ENCODE measurements at regions not wholly inside any gene's neighbourhood (a gene's known extent, or its start where the extent isn't known, plus 50 kb on each side); places are given as distances from the start of the nearest gene placed in this dataset.

- intact Hi-C loops (cut with micrococcal nuclease): no loop called here
Observed at GRCh38 chr2:236944561-236944960, 141.1 kb upstream of the COPS8 start.

GRCh38 chr2:236945431-236946016 lies 140.2 kb upstream of the COPS8 start:
- intact Hi-C loops (cut with micrococcal nuclease): no loop called here

DNA sequence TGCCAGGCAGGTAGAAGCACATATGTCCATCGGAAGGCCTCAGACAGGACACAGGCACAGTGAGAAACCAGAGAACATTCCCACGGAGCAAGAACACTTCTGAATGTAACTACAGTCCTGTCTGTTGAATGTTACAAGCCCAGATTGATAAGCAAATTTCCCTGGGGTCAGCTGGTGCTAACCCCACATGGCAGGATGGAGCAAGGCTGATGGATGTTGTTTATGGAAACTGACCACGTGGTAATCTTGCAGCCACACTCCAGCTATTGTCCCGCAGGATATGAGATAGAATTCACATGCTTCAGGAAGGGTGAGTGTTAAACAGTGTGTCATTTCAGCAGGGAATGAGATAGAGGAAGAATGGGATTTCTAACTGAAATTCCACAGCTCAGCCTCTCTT lies 138.8 kb upstream of the COPS8 start:
- intact Hi-C loops (cut with micrococcal nuclease): no loop called here

GRCh38 chr2:236947294-236947693 lies 138.4 kb upstream of the COPS8 start:
- intact Hi-C loops (cut with micrococcal nuclease): no loop called here

DNA sequence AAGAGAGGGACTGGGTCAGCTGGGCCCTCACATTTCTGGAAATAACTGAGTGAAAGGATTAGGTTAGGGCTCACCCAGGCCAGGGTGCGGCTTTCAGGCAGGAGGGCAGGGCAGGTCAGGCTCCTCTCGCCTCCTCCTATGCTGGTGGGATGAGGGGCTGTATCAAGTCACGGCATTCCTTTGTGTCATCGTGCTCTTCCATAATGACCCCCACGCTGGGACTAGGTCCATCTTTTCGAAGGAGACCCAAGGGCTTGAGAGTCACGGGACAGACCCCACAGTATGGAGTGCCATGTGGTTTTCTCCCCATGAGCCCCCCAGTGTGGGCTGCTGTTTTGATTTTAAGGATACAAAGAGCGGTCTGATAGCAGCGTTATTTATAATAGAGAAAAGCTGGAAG lies 137.8 kb upstream of the COPS8 start:
- intact Hi-C loops (cut with micrococcal nuclease): no loop called here

DNA sequence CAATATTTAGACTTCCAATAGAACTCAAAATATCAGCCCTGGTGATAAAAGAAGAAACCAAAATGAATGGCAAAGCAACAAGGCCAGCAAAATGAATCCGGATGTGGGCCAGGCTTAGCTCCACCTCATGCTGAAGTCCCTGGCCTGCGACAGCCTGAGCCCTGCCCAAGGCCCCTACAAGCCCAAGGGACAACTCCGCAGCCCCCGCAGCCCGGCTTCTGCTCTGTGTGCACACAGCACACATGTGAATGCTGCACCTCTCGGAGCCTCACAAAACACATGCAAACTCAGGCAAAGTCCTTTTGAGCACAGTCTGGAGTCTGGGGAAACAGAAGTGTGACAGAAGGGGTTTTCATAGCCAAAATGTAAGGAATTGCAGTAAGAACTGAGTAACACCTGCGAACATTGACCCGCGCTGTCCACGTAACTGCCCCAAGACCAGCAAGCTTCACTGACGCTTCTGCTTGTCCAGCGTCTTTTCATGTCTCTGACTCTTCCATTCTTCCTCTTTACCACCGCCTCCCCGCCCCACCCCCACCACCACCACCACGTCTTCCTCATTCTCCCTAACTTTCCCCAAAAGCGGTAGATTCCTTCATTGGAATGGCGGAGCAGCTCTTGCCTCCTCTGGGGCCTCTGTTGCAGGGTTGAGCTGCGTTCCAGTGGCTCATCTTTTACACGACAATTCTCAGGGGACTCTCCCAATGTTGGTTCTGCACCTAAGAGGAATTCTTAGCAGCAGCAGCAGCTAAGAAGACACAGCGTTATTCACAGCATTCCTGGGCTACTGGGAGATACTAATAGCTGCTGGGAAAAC lies 136.4 kb upstream of the COPS8 start:
- intact Hi-C loops (cut with micrococcal nuclease): no loop called here

GRCh38 chr2:236951830-236952475 lies 133.7 kb upstream of the COPS8 start:
- intact Hi-C loops (cut with micrococcal nuclease): no loop called here

DNA sequence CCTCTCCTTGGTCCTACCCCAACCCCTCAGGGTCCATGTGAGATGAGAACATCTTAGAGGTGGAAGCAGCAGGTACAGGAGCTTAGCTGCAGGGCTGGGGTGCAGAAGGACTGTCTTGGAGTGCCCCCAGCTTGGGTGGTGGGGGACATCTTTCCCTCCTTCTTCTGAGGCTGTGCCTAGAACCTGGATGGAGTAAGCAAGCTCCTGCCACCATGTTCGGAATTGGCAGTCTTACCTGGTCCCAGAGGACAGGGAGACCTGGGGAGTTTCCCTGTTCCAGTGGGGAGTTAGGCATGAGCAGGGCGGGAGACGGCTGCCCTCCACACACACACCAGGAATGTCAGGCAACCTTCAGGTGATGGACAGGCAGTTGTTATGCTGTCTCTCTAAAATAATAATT lies 131.0 kb upstream of the COPS8 start:
- intact Hi-C loops (cut with micrococcal nuclease): no loop called here

DNA sequence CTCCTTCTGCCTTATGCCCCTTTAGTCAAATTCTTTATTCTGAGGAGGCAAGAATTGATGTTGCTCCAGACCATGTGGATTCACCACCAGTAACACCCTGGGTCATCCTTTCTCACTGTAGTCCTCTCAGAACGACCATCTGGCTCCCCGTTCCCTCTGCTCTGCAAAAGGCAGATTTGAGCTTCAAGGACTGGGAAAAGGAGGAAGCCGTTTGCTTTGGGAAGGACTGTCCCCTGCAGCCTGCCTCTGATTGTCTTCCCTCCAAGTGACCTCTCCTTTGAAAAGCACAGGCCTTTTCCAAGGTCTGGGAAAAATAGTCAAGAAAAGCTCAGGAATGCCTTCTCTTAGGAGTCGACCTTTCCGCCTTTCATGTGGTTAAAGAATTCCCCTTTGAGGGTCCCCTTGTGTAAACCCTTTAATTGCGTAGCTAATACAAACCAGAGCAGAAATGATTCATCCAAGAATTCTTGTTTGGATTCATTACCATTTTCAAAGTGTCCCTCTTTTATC lies 130.1 kb upstream of the COPS8 start:
- intact Hi-C loops (cut with micrococcal nuclease): no loop called here

DNA sequence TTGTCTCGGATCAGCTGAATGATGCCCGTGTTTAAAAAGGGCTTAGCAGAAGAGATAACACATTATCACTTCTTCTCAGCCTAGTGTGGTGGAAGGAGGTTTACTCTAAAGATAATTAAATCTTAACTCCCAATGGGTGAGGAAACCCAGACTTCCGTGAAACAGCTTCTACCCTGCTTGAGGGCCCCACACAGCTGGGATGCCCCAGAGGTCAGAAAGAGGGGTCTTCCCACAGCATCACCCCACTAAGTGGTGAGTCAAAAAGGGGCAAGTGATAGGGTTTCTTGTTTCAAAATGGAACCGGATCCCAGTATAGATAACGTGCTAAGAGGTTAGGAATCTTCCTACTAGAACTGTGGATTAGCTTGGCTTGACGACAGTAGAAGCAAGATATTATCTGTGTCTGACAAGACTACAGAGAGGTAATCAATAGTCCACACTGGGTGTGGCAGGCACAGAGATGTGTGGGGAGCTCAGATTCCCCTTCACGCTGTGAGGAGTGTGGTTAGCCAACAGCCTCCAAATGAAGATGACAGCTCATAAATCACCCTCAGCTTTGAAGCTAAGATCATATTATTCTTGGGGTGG lies 129.6 kb upstream of the COPS8 start:
- intact Hi-C loops (cut with micrococcal nuclease): no loop called here

DNA sequence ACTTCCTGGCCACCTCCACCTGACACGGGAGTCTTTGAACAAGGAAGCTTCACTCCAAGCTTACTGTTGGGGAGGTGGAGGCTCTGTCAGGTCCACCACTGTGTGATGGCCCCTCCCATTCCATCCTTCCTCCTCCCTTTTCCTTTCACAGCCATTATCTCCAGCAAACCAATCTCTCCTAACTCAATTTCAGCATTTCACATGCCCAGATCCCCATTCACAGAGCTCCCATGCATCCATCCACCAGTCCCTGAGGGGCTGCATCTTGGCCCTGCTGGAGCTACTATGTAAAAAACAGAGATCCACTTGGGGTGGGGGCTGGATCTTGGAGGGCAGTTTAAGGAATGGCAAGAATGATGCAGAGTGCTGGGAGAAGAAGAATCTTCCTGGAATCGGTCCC lies 129.0 kb upstream of the COPS8 start:
- intact Hi-C loops (cut with micrococcal nuclease): no loop called here

DNA sequence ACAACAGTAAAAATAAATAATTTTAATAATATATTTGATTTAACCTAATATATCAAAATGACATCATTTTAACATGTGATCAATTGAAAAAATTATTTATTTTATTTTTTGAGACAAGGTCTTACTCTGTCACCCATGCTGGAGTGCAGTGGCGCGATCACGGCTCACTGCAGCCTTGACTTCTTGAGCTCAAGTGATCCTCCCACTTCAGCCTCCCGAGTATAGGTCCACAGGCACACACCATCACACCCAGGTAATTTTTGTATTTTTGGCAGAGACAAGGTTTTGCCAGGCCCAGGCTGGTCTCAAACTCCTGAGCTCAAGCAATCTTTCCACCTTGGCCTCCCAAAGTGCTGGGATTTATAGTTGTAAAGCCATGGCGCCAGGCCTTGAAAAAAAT lies 126.7 kb upstream of the COPS8 start:
- intact Hi-C loops (cut with micrococcal nuclease): no loop called here

GRCh38 chr2:236959876-236960275 lies 125.8 kb upstream of the COPS8 start:
- intact Hi-C loops (cut with micrococcal nuclease): no loop called here

GRCh38 chr2:236960531-236960930 lies 125.2 kb upstream of the COPS8 start:
- intact Hi-C loops (cut with micrococcal nuclease): no loop called here

- intact Hi-C loops (cut with micrococcal nuclease): no loop called here
Observed at GRCh38 chr2:236962816-236963215, 122.9 kb upstream of the COPS8 start.

- intact Hi-C loops (cut with micrococcal nuclease): no loop called here
Observed at GRCh38 chr2:236963631-236964182, 122.0 kb upstream of the COPS8 start.

DNA sequence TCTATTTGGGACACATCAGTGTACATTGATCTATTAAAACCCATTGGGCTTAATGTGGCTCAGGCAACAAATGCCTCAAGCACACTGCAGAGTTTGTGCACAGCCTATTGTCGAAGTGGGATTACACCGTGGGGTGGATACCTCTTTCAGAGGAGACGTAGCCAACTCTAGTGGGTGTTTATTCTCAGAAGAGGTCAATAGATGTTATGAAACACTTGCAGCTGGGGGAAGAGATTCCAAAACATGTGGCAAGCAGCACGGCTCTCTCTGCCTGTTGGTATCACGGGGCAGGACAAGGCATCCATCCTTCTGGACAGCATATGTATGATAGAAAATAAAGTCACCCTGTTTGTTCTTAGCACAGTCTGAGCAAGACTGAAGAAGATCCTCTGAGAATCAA lies 121.4 kb upstream of the COPS8 start:
- intact Hi-C loops (cut with micrococcal nuclease): no loop called here

- intact Hi-C loops (cut with micrococcal nuclease): no loop called here
Observed at GRCh38 chr2:236965021-236965840, 120.5 kb upstream of the COPS8 start.

DNA sequence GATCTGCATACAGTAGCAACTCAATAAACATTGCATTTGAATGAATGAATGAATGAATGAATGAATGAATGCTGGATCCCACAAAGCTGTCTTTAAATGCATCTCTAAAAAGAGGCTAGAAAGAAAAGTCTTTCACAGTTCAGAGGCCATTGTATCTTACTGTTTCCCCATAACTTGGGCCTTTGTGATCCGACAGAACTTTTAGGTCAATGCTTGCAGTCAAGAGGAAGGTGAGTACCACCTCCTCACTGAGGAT lies 119.9 kb upstream of the COPS8 start:
- intact Hi-C loops (cut with micrococcal nuclease): no loop called here

- intact Hi-C loops (cut with micrococcal nuclease): no loop called here
Observed at GRCh38 chr2:236967499-236967783, 118.2 kb upstream of the COPS8 start.

- intact Hi-C loops (cut with micrococcal nuclease): no loop called here
Observed at GRCh38 chr2:236968101-236968879, 117.4 kb upstream of the COPS8 start.
